ENCODE measurements at regions not wholly inside any gene's neighbourhood (a gene's known extent, or its start where the extent isn't known, plus 50 kb on each side); places are given as distances from the start of the nearest gene placed in this dataset.

- H3K4me3 ChIP-seq, result no peak overlapping the region
- DNase-seq, result no peak
- peak overlapping the region; percentile 46 to 81 for H3K27ac ChIP-seq
- H3K9me3 ChIP-seq, result no peaks in the 10 kb centered on the region
- intact Hi-C loops (cut with DNase I; ENCODE audit: low total_unique reads), result no loop called here
- no peaks in the 10 kb centered on the region for H3K4me1 ChIP-seq
- H3K36me3 ChIP-seq, result no peaks in the 10 kb centered on the region
- TF ChIP-seq POLR2A (IDR thresholded peaks at IDR 0.05), result no peak
- TF ChIP-seq, protein P1, sequence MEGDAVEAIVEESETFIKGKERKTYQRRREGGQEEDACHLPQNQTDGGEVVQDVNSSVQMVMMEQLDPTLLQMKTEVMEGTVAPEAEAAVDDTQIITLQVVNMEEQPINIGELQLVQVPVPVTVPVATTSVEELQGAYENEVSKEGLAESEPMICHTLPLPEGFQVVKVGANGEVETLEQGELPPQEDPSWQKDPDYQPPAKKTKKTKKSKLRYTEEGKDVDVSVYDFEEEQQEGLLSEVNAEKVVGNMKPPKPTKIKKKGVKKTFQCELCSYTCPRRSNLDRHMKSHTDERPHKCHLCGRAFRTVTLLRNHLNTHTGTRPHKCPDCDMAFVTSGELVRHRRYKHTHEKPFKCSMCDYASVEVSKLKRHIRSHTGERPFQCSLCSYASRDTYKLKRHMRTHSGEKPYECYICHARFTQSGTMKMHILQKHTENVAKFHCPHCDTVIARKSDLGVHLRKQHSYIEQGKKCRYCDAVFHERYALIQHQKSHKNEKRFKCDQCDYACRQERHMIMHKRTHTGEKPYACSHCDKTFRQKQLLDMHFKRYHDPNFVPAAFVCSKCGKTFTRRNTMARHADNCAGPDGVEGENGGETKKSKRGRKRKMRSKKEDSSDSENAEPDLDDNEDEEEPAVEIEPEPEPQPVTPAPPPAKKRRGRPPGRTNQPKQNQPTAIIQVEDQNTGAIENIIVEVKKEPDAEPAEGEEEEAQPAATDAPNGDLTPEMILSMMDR (IDR thresholded peaks at IDR 0.05), result peak in 2 of 4 experiments; percentile 6 to 39
- no peaks in the 10 kb centered on the region for H3K27me3 ChIP-seq
Observed at GRCh38 chr15:95284933-95285421, 1045.5 kb upstream of the NR2F2 start.

GRCh38 chr15:95286352-95286880 is 1044.1 kb upstream of the NR2F2 start:
- TF ChIP-seq, protein P1 (IDR thresholded peaks at IDR 0.05), result no peak
- no peak for TF ChIP-seq POLR2A (IDR thresholded peaks at IDR 0.05)
- peak overlapping the region; percentile 71 to 81 for H3K27ac ChIP-seq
- DNase-seq, result no peak
- H3K4me3 ChIP-seq, result no peak overlapping the region
- no peaks in the 10 kb centered on the region for H3K4me1 ChIP-seq
- H3K27me3 ChIP-seq, result no peaks in the 10 kb centered on the region
- intact Hi-C loops (cut with DNase I; ENCODE audit: low total_unique reads), result no loop called here
- no peaks in the 10 kb centered on the region for H3K36me3 ChIP-seq
- H3K9me3 ChIP-seq, result no peaks in the 10 kb centered on the region

DNA sequence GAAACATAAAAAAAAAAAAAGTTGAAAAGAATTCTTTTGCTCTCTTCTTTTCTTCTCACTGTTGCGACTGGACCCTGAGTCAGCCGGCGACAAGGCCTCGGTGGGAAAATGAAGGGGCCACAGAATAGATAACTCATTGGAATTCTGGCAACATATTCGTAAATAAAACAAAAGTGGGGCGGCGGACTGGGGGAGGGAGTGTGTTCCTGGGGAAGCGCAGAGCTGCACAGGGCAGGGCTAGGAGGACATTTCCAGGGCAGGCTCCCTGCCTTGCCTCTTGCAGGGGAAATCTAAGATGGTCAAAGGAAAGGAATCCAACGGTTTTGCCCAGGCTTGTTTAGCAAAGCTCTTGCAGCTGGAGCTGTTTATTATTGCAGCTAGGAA is 1042.8 kb upstream of the NR2F2 start:
- Histone ChIP-seq H3K9me3 (no peaks in the 10 kb centered on the region), H3K27me3 (no peaks in the 10 kb centered on the region), H3K4me3 (no peak overlapping the region), H3K36me3 (no peaks in the 10 kb centered on the region), H3K4me1 (no peaks in the 10 kb centered on the region), H3K27ac (peak overlapping the region; percentile 71 to 81)
- TF ChIP-seq, protein P1 (IDR thresholded peaks at IDR 0.05), result no peak
- TF ChIP-seq POLR2A (IDR thresholded peaks at IDR 0.05), result no peak
- no peak for DNase-seq
- intact Hi-C loops (cut with DNase I; ENCODE audit: low total_unique reads), result no loop called here

DNA sequence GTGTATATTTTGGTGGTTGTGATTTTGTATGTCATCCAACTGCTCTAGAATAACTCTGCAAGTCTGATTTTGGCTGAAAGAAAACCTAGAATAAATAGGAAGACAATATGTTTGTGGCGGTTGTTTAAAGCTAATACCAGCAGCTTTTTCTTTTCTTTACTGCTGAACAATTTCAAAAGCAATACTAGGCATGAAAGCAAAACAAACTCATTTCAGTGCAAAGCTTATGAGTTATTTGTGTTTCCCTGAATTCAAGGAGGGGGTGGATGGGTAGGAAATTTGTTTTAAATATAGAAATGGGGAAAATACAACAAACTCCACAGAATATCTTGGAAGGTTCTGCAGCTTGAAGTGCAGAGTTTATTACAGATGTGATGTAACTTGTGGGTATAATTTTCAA is 1041.9 kb upstream of the NR2F2 start:
- no peaks in the 10 kb centered on the region for H3K36me3 ChIP-seq
- no peaks in the 10 kb centered on the region for H3K27me3 ChIP-seq
- intact Hi-C loops (cut with DNase I; ENCODE audit: low total_unique reads), result no loop called here
- no peak overlapping the region for H3K4me3 ChIP-seq
- H3K9me3 ChIP-seq, result no peaks in the 10 kb centered on the region
- TF ChIP-seq, protein P1 (IDR thresholded peaks at IDR 0.05), result no peak
- no peak for TF ChIP-seq POLR2A (IDR thresholded peaks at IDR 0.05)
- peak overlapping the region; percentile 13 to 81 for H3K27ac ChIP-seq
- no peaks in the 10 kb centered on the region for H3K4me1 ChIP-seq
- no peak for DNase-seq

- Histone ChIP-seq H3K9me3 (no peaks in the 10 kb centered on the region), H3K4me1 (no peaks in the 10 kb centered on the region), H3K27me3 (no peaks in the 10 kb centered on the region), H3K4me3 (no peak overlapping the region), H3K36me3 (no peaks in the 10 kb centered on the region), H3K27ac (peak overlapping the region; percentile 41 to 81)
- intact Hi-C loops (cut with DNase I; ENCODE audit: low total_unique reads), result no loop called here
- DNase-seq, result no peak
- TF ChIP-seq, protein P1 (IDR thresholded peaks at IDR 0.05), result no peak
- no peak for TF ChIP-seq POLR2A (IDR thresholded peaks at IDR 0.05)
Observed at GRCh38 chr15:95290176-95290974, 1040.1 kb upstream of the NR2F2 start.

Measured in uterus (tissue), 3 donors.